ENCODE measurements at regions not wholly inside any gene's neighbourhood (a gene's known extent, or its start where the extent isn't known, plus 50 kb on each side); places are given as distances from the start of the nearest gene placed in this dataset.

- TF ChIP-seq EZH2 (IDR thresholded peaks at IDR 0.05) (no peak), POLR2AphosphoS5 (IDR thresholded peaks at IDR 0.05; ENCODE audit: borderline replicate concordance, low read depth, low read length) (no peak)
Measured at GRCh38 chr14:85090681-85091080, 439.3 kb upstream of the FLRT2 start.
